ENCODE measurements at regions not wholly inside any gene's neighbourhood (a gene's known extent, or its start where the extent isn't known, plus 50 kb on each side); places are given as distances from the start of the nearest gene placed in this dataset.

GRCh38 chr16:55214974-55215494 is 109.0 kb upstream of the IRX6 start:
- DNase-seq = no peak

GRCh38 chr16:55217392-55217791 is 106.6 kb upstream of the IRX6 start:
- DNase-seq = no peak

GRCh38 chr16:55221836-55222235 is 102.2 kb upstream of the IRX6 start:
- no peak for DNase-seq

- DNase-seq = no peak
Measured at GRCh38 chr16:55222486-55222885, 101.5 kb upstream of the IRX6 start.

- DNase-seq = no peak
Measured at GRCh38 chr16:55225972-55226542, 97.9 kb upstream of the IRX6 start.

GRCh38 chr16:55232822-55233221 is 91.2 kb upstream of the IRX6 start:
- no peak for DNase-seq

- no peak for DNase-seq
Measured at GRCh38 chr16:55233464-55233863, 90.5 kb upstream of the IRX6 start.

GRCh38 chr16:55236655-55237054 is 87.3 kb upstream of the IRX6 start:
- no peak for DNase-seq

GRCh38 chr16:55239723-55240122 is 84.3 kb upstream of the IRX6 start:
- no peak for DNase-seq

GRCh38 chr16:55240888-55241287 is 83.1 kb upstream of the IRX6 start:
- no peak for DNase-seq

- no peak for DNase-seq
Measured at GRCh38 chr16:55242667-55243066, 81.3 kb upstream of the IRX6 start.

- DNase-seq = no peak
Measured at GRCh38 chr16:55248058-55248457, 75.9 kb upstream of the IRX6 start.

GRCh38 chr16:55248494-55248893 is 75.5 kb upstream of the IRX6 start:
- DNase-seq = no peak

- DNase-seq = no peak
Measured at GRCh38 chr16:55249361-55249760, 74.6 kb upstream of the IRX6 start.

- no peak for DNase-seq
Measured at GRCh38 chr16:55249936-55250335, 74.1 kb upstream of the IRX6 start.

- DNase-seq = no peak
Measured at GRCh38 chr16:55250701-55251100, 73.3 kb upstream of the IRX6 start.

GRCh38 chr16:55251151-55251550 is 72.9 kb upstream of the IRX6 start:
- DNase-seq = no peak

- no peak for DNase-seq
Measured at GRCh38 chr16:55252577-55252976, 71.4 kb upstream of the IRX6 start.

- DNase-seq = no peak
Measured at GRCh38 chr16:55253987-55254386, 70.0 kb upstream of the IRX6 start.

- no peak for DNase-seq
Measured at GRCh38 chr16:55255733-55256282, 68.2 kb upstream of the IRX6 start.

- no peak for DNase-seq
Measured at GRCh38 chr16:55256412-55257016, 67.5 kb upstream of the IRX6 start.

GRCh38 chr16:55257966-55258613 is 65.9 kb upstream of the IRX6 start:
- DNase-seq = no peak

GRCh38 chr16:55261301-55261700 is 62.7 kb upstream of the IRX6 start:
- no peak for DNase-seq

Data from anterior cingulate cortex (tissue), 58 donors.